ENCODE measurements at regions not wholly inside any gene's neighbourhood (a gene's known extent, or its start where the extent isn't known, plus 50 kb on each side); places are given as distances from the start of the nearest gene placed in this dataset.

GRCh38 chr11:128298271-128298670, 289.1 kb downstream of the ETS1 start:
- DNase-seq, result no peak

DNA sequence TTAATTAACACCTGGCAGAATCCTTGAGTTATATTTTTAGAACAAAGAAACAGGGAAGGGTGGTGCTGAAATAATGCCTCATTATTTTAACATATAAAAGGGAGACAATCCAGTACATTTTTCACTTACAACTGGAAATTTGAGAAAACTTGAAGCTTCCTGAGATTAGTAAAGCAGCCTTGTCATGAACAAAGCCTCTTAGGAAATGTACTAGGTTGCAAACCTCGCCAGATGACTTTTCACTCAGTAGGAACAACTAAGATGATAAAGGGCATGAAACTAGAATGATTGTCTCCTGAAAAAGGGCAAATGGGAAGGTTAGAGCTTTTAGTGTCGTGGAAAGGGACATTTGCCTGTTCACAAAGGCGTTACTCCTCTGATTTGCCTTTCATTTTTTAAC, 289.6 kb downstream of the ETS1 start:
- DNase-seq, result no peak

DNA sequence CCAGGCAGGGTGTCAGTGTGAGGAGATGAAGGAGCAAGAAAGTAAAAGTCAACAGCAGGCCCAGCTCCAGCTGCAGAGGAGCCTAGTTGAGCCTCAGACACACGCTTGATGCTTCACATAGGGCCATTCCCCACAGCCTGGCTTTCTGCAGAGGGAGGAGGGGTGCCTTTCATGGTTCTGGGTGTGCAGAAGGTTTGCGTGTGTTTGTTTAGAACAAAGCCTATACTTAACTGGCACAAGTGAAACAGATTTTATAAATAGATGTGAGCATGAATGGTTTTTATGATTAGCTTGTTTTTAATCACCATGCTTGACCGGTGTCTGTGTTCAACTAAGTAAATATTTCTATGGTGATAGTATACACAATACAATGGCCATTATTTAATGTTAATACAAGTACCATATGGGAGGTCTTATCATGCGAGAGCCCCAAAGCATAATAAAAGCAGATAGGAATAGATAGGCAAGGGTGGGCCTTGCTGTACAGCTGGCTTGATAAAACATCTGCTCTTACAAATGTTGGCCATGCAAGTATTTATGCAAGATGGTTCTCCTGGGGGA, 290.2 kb downstream of the ETS1 start:
- no peak for DNase-seq

GRCh38 chr11:128294671-128295050, 292.7 kb downstream of the ETS1 start:
- peak; percentile 18 for DNase-seq

GRCh38 chr11:128294001-128294670, 293.2 kb downstream of the ETS1 start:
- DNase-seq, result no peak

DNA sequence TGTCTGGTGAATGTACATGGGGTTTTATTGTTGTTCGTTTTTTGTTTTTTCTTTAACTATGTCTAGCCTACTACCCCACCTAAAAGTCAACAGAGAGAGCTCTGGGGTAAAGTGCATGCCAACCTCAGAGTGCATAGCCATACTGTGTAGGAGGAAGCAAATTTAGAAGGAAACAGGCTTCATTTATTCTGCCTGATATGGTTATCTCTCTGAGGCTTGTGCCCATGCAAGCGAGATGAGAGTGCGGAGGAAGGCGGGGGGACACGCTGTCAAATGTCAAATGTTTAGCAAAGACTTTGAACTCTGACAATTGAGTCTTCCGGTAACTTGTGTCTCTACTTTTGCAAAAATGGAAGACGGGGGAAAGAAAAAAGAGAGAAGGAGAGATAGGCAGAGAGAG, 295.5 kb downstream of the ETS1 start:
- no peak for DNase-seq

GRCh38 chr11:128291007-128291406, 296.4 kb downstream of the ETS1 start:
- no peak for DNase-seq

DNA sequence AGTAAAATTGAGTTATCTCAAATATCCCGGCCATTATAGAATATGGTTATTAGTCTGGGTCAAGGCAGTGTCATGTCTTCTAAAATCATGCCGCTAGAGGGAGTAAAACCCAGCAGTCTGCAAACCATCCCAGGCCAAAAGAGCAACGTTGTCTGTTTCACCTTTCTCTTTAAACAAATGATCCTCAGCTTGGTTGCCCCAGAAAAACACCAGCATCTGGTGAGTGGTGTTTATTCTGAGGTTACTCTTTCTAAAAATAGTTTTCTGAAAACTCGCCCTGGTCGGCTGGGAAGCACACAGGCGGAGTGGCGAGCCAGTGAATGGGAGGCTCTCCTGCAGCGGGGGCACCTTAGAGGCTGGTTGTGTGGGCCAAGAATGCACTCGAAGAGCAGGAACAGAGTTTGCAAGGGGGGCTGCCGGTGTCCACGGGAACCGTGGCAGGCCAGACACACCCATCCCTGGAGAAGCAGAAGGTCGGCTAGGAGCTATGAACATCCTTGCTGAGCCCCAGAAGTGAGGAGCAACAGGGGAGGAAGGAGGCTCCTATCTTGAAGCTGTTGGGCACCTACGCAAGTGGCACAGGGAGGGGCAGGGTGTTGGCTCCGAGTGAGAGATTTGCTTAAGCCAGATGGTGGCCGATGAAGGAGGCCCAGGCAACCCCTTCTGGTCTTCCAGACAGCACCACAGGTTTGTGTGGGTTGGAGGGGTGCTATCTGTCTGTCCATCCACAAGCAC, 297.1 kb downstream of the ETS1 start:
- DNase-seq, result peak; percentile 22

- no peak for DNase-seq
These were observed 298.3 kb downstream of the ETS1 start for GRCh38 chr11:128289048-128289447.

GRCh38 chr11:128288368-128288767, 299.0 kb downstream of the ETS1 start:
- peak; percentile 3 for DNase-seq

DNA sequence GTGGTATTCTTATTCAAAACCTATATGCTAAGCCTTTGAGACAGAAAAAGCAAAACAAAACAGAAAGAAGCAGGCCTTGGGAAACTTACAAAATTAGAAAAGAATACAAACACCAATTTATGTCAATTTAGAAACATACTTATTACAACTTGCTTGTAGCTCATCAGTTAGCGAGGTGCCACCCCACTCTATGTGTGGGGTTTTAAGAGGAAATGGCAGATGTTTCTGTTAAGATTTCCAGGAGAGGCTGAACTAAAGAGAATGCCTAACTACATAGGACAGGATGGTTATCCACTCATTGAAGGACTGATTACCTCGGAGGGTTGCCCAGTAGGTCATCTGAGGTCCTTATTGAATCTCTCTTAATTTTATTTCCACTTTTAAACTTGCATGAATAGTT, 302.0 kb downstream of the ETS1 start:
- DNase-seq, result no peak

DNA sequence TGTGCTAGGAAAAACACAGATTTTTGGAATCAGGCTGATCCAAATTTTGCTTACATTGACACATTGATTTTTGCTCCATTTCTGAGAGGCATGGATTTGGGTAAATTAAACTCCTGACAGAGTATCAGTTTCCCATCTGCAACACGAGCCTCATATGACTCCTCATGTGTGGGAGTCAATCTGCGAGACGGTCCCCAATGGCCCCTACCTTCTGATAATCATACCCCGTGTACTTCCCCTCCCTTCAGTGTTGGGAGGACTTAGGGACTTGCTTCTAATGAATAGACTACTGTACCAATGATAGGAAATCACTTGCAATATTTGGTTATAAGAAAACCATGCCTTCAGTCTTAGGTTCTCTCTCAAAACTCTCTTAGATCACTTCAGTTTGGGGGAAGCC, 302.7 kb downstream of the ETS1 start:
- no peak for DNase-seq

DNA sequence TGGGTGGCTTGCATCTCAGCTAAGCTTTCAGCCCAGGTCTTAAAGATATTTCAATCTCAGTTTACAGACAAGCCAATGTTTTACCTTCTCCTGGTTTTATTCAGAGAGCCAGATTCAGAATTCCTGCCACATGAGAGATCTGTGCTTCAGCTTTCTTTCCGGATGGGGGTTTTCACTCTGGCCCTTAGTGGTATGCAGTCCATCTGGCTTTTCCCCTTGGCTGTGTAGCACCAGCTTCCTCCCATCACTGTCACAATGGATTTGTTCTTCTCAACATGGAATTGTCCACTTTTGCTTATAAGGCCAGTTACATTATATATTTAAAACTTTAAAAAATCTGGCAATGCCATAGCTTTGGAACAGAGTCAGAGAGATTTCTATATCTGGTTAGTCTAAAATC, 303.9 kb downstream of the ETS1 start:
- DNase-seq, result no peak

DNA sequence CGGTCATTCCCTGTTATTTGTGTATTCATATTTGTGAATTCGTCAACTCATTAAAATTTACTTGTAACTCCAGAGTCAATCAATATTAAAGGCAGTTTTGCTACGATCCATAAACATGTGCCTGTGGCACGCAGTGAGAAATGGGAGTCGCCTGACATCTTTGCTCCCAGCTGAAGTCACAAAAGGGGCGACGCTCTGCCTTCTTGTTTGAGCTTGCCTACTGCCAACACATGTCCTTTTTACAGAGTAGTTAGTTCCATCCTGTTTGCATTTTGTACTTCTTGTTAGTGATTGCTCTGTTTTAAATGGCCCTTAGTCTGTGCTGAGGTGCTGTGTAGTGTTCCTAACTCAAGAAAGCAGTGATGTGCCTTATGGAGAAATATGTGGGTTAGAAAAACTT, 305.3 kb downstream of the ETS1 start:
- DNase-seq, result no peak

DNA sequence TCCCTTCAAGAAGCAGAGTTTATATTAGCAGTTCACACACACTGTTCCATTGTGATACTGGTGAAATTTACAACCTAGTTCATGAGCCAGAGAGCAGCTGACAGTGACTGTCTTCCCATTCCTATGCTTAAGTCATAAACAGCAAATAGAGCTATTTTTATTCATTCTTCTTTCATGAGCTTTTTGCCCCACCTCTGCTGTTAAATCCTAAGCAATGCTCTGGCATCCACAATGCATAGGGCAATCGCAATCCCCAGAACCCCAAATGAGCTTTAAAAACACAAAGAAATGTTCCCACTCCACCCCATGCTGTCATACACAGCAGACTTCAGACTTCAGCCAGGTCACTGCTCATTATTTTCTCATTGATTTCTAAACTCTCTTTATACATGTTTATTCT, 307.5 kb downstream of the ETS1 start:
- no peak for DNase-seq

DNA sequence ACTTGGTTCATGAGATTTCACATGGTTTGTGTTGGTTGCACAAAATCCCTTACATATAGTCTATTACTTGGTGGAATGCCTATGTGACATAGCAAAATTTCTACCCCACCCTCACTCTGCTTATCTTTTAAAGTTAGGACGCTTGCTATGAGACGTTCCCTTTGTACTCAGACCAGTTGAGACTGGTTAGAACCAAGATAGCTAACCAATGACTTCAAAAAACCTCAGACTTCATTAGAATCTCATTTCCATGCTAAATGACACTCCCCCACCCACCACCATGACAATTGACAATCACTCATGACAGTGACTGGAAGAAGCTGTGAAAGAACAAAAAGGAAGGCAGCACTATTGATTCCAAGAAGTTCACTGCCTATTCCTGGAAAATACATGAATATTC, 313.6 kb downstream of the ETS1 start:
- no peak for DNase-seq

DNA sequence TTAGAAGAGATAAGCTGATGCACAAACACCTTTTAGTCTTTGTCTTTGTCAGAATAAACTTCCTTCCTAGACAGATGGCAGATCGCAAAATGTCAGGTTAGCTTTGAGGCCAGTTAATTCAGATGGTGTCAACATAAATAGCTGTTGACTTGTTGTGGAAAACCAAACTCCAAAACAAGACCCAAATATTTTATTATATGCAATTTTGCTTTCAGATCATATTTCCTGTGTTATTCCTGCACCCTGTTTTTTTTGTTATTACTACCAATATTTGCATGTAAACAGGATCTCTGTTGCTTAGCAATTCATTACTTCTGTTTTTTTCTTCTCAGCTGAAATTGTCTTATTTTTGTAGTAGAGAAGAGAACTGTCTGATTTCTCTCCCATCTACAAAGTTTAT, 316.0 kb downstream of the ETS1 start:
- no peak for DNase-seq

DNA sequence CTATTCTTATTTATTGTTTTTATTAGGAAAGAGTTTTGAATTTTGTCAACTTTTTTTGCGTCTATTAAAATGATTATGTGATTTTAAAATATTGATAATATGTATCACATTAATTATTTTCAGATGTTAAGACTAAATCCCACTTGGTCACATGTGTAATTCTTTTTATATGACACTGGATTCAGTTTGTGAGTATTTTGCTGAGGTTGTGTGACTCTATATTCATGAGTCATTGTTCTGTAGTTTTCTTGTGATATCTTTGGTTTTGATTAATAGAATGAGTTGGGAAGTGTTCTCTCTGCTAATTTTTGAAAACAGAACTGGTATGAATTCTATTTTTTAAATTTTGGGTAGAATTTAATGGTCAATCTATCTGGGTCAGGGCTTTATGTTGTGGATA, 317.9 kb downstream of the ETS1 start:
- no peak for DNase-seq

DNA sequence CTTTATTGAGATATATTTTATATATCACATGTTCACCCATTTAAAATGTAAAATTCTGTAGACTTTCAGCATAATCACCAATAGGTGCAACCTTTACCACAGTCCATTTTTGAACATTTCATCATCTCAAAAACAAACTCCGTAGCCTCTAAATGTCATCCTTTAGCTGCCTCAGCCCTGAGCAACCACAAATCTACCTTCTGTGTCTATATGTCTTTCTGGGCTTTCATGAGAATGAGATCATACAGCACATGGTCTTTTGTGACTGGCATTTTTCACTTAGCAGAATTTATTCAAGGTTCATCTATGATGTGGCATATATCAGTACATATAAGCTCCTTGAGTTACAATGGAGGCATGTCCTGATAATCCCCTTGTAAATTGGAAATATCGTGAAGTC, 320.5 kb downstream of the ETS1 start:
- DNase-seq, result no peak

DNA sequence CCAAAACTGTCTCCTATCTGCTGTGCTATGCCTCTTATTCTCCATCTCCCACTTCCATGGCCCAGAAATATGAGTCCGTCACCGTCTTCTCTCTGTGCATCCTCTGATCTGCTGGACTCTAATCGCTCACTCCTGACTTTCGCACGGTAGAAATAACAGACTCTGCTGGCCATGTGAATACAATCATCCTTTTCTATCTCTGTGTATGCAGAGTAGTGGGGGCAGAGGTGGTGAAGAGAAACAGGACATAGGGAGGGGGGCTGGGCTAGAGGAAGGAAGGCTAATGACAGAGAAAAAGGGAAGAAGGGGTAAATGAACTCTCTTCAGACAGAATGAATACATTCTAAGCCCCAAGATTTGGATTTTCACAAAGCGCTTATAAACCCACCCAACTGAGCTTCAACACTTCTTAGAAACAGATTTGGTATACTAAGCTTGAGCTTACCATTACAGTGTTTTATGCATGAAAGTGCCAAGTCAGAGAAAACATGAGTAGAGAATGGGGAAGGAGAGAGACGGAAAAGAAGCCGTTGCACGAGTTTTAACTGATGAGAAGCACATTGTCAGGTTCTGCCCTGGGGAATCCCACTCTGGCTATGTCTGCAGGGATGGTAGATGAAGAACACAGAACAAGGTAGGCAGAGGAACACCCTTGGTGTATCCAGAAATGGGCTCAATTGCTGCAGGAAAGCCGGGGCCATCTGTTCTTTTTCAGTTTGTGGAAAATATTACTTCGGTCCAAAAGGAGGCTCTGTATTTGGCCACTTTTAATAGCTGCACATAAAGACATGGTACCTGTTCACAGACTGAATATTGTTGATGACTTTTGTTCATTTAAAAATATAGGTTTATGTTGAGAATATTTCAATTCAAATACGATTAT, 324.7 kb downstream of the ETS1 start:
- no peak for DNase-seq

DNA sequence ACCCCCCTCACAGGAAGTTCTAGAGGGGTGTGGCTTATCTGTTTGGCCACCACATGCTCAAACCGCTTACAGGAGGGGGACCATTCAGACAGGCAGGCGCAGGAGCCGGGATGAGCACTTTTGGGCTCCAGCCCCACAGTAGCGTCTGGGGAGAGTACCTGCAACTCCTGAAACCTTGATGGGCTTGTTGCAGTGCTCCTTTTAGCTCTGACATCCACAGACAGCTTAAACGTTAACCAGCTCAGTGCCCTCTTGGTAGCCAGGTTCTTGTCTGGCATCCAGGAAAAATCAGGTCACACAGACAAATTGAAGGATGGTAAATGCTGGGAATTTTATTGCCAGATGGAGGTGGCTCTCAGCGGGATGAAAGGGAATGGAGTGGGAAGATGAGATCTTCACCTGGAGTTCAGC, 326.3 kb downstream of the ETS1 start:
- DNase-seq, result no peak

GRCh38 chr11:128260398-128260797, 327.0 kb downstream of the ETS1 start:
- DNase-seq, result no peak

DNA sequence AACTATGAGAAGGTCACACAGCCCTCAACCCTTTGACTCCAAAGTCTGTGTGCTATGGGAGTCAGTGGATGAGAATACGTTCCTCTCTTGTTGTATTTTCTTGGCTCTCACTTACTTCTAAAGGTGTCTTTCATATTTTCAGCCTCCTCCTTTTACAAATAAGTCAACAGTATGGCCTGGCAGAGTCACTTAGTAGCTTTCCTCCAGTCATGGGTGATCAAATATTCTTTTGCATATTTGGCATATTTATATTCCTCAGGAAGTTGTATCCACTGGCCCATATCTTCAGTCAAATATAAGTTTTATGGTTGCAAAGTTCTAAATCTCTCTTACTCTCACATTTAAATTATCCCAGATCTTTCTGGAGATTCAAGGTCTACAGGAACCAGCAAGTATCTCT, 327.5 kb downstream of the ETS1 start:
- no peak for DNase-seq

DNA sequence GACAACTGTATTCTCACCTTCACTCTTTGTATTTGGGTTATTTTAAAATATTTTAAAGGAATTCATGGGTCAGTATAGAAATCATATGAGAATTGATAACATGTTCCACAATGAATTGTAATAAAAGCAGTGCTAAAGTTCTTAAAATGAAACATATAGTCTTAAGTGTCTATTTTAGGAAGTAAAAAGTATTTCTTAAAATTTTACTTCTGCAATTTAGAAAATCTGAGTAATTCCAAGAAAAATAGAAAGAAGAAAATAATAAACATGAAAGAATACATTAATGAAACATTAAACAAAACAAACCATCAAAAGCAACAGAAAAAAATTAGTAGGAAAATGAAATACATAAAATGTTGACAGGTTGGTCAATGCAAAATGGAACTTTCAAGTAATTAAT, 332.4 kb downstream of the ETS1 start:
- DNase-seq, result no peak

All from NCI-H226 (cell line).